Upper lobe of left lung (tissue), 4 donors: ENCODE measurements at regions not wholly inside any gene's neighbourhood (a gene's known extent, or its start where the extent isn't known, plus 50 kb on each side); places are given as distances from the start of the nearest gene placed in this dataset.

Experiments used
- EP300 ChIP-seq, 4 donors: sonication (generic); formaldehyde crosslinking; IDR thresholded peaks; one replicate each; pipeline ENCODE4 v1.5.1; 2017; ENCODE audit warnings: antibody characterized with exemption in 4 of 4, control low read depth in 2 of 4
- POLR2A ChIP-seq, 4 donors: fragments of 450-650 bp; IDR thresholded peaks; one replicate each; pipeline ENCODE4 v1.5.1; 2016 to 2017; ENCODE audit warnings: antibody characterized with exemption in 4 of 4, mild to moderate bottlenecking in 2 of 4
- POLR2AphosphoS5 ChIP-seq, 2 donors: sonication (generic); formaldehyde crosslinking; IDR thresholded peaks; one replicate each; pipeline ENCODE4 v1.5.1; 2017; ENCODE audit warnings: antibody characterized with exemption in 2 of 2
- TF ChIP-seq, protein P1 (sequence below), 6 experiments: fragments of 450-650 bp in 4 of 6; fragments of 200-600 bp in 2 of 6; sonication (generic) in 2 of 6; IDR thresholded peaks; one replicate each; pipeline ENCODE4 v1.5.1; 2016 to 2019; ENCODE audit warnings: antibody characterized with exemption in 6 of 6

DNA sequence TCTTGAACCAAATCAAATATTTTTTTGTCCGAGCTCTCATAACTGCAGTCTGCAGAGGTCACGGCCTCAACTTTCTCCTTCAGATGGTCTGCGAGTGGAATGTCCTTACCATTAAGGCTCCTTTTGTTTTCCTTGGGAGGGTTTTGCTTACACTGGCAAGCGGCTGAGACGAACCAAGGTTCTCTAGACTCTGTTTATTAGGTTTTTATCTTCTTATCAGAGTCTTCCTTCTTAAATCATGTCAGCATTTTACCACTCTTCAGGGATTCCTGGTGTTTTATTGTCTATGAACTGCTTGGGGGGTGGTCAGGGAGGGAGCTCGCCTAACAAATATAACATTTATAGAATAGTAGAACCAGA, 773.7 kb upstream of the NR2F2 start:
- no peak for TF ChIP-seq POLR2A (IDR thresholded peaks at IDR 0.05)
- TF ChIP-seq, protein P1, sequence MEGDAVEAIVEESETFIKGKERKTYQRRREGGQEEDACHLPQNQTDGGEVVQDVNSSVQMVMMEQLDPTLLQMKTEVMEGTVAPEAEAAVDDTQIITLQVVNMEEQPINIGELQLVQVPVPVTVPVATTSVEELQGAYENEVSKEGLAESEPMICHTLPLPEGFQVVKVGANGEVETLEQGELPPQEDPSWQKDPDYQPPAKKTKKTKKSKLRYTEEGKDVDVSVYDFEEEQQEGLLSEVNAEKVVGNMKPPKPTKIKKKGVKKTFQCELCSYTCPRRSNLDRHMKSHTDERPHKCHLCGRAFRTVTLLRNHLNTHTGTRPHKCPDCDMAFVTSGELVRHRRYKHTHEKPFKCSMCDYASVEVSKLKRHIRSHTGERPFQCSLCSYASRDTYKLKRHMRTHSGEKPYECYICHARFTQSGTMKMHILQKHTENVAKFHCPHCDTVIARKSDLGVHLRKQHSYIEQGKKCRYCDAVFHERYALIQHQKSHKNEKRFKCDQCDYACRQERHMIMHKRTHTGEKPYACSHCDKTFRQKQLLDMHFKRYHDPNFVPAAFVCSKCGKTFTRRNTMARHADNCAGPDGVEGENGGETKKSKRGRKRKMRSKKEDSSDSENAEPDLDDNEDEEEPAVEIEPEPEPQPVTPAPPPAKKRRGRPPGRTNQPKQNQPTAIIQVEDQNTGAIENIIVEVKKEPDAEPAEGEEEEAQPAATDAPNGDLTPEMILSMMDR (IDR thresholded peaks at IDR 0.05): no peak
- TF ChIP-seq EP300 (IDR thresholded peaks at IDR 0.05): no peak
- no peak for TF ChIP-seq POLR2AphosphoS5 (IDR thresholded peaks at IDR 0.05)
